RKO (cell line): ENCODE measurements at regions not wholly inside any gene's neighbourhood (a gene's known extent, or its start where the extent isn't known, plus 50 kb on each side); places are given as distances from the start of the nearest gene placed in this dataset.
"Not testable (repeated sequence)": the region's sequence is repeated elsewhere in the genome, so short reads cannot be mapped to it uniquely, and the experiment has no call there.

ENCODE experiments used
- DNase-seq: peaks from one replicate; pipeline ENCODE4 v3.0.0-alpha.2; 2016; ENCODE audit warnings: low spot score

DNA sequence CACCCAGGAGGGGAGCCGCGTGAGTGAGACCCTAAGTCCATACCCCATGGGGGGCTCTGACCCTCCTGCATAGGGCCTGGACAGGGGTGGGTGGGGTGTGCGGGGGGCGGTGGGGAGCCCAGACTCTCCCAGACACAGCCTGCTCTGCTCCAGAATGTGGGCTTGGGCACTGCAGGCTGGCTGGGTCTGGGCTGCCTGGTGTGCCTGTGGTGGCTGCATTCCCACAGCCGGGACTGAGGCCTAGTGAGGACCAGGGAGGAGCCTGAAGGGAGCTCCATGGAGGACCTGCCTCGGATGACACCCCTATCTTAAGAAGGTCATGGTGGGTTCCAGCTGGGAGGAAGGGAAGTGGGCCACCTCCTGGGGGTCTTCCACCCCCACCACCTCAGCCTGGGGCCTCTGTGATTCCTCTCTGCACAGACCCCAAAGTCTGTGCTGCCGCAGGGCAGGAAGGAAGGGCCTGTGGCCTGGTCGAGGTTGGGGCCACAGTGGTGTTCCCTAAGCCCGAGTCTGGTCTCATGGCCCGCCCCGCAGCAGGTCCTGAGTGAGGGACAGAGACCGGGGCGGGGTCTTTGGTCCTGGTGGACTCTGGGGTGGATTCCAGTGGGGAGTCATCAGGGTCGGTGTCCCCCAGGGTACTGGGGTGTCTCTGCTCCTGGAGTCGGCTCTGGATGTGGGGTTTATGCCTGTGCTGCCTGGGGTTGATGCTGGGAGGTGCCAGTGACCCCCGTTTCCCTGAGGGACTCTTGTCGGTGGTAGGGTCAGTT is 392.3 kb downstream of the TMEM121 start:
- no peak for DNase-seq

DNA sequence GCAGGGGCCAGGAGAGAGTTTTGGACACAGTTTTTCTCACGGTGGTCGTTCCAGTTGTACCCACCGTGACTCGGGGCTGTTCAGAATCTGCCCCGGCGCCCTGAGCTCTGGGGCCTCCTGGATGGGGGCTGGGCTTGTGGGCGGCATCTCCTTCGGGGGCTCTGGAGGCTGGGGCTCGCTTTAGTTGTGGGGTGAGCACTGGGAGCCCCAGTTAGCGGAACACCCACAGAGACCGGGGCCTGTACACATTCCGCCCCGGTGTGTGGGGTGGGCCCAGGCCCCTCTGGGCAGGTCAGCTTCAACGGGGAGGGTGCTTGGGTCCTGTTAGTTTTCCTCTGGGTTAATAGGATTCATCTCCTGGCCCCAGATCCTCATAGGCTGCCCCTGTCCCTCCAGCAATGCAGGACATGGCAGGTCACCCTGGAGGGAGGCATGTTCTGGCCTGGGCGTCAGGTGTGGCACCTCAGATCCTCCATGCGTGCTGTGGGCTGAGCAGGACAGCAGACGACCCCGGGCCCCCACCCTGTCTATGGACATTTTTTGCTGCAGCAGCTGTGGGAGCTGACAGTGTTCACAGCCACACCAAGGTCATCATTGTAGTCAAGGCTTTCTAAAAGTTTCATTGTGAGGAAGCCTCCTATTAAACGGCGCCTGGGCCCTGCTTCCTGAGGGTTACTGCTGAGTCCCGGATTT is 393.2 kb downstream of the TMEM121 start:
- DNase-seq: no peak

DNA sequence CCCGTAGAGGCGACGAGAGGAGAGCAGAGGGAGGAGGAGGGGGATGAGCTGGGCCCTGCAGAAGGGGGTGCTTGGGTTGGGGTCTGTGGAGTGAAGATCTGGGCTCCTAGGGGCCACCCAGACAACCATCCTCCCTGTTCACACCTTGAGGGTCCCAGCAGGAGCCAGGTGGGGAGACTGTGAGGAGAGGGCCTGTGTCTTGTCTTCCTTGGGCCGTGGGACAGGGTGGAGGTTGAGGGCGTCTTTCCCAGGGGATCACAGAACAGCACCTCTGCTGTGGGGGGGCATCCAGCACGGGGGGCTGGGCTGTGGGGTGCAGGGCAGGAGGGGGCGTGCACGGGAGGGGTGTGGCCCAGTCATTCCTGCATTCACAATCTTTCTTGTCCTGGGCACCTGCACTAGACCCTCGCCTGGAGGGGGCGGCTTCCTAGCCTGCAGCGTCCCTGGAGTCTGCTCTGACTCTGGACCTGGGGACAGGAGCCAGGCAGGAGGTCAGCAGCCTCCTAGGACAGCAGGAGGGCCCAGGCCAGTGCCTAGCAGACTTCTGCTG is 393.8 kb downstream of the TMEM121 start:
- not testable (repeated sequence) for DNase-seq

DNA sequence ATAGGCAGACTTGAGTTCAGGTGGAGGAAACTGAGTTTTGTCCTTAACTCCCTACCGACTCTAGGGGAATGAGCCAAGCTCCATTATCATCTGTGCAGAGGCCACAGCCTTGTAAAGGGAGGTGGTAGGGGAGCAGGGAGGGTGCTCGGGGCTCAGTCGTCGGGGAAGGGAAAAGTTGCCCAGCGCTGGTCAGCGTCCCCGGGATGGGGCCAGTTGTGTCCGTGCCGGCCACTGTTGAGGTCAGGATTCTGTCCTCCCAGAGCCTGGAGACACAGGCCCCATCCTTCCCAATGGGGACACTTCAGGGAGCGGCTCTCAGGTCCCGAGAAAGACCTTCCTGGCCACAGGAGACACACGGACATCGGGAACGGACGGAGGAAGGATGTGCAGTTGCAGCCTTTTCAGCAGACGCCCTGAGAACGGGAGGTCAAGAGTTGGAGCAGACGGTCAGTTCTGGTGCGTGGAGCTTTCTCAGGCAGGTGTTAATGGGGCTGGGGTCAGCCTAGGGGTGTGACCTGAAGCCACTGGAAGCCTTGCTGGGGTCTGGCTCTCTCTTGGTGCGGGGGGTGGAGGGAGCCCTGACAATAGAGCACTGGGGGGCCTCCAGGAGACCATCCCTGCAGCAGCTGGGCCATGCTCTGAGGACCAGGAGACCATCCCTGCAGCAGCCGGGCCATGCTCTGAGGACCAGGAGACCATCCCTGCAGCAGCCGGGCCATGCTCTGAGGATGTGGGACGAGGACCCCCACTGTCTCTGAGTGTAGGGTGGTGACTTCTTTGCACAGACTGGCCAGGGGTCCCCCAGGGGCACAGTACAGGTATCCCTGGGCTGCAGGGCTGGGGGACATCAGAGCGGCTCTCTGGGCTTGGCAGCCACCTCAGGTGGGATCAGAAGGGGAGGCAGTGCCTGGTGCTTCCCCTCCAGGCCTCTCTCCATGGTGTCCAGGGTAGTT is 394.7 kb downstream of the TMEM121 start:
- not testable (repeated sequence) for DNase-seq

DNA sequence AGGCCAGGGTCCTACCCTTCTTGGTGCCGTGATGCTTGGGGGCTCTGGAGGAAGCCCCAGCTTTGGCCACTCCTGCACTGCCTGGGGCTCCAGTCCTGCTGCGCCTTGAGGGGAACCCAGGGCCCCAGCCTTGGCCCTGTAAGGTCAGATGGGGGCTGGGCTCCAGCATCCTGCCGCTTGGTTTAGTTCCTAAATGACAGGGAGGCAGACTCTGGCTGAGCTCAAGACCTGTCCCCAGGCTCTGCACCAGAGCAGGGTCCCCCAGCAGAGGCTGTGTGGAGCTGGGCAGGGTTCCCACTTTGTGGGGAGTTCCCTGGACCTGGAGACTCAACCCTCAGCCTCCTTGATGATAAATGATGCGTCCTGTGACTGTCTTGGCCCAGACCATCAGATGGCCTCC is 395.4 kb downstream of the TMEM121 start:
- DNase-seq: not testable (repeated sequence)

DNA sequence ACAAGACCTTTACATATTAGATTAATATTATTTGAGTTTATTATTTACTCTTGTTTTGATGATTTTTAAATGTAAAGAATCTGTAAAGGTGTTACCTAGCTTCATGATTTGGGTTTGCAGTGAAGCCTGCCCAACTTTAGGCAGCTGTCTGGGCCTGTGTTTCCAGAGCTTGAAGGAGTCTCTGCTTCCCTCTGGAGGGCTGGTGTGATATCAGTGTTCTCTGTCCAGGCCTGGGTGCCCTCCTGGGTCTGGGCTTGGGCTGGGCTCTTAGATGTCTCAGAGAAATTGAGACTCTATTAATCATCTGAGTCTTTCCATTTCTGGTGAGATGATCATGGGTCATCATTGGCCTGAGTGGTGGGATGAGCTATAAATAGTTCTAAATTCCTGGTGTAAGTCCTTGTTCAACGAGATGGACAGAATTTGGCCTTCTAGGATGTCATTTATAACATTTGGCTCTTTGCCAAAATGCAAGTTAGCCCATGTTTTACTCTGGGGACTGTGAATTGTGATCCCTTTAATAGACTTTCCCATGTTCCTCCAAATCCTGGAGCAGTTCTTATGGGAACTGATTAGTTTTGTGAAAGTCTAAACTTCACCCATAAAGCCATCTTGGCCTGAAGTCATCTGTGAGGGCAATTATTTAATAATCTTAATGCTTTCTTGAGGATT is 397.3 kb downstream of the TMEM121 start:
- DNase-seq: not testable (repeated sequence)

GRCh38 chr14:105924951-105925591 is 398.7 kb downstream of the TMEM121 start:
- DNase-seq: no peak

DNA sequence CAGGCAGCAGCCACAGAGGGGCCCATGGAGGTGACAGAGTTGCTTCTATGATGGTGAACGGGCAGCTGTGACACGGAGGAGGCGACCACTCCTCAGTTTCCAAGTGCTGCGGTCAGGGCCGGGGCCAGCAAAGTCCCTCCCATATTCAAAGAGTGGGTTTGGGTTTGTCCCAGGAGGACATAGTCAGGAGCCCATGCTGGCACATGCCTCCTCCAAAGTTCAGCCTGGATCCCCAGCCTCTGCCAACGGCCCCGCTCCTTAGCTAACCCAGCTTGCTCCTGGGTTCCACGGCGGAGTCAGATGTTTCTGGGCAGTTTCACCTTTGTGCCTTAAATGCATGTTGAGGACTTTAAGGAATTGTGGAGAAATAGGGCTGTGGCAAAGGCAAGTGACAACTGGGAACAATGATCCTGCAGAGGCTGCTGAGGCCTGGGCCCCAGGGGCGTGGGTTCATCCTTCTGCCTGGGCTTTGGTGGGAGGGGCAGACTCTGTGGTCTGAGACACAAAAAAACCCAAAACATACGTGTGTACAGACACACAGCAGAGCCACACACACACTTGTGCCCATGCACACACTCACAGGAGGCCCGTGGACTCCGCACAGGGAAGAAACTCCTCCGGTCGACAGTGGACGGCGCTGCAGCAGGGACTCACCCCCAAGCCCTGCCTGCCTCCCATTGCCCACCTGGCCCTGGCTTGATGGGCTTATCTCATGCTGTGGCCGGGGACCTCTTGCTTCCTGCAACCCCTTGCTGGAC is 399.4 kb downstream of the TMEM121 start:
- no peak for DNase-seq

GRCh38 chr14:105926373-105927095 is 400.2 kb downstream of the TMEM121 start:
- no peak for DNase-seq

DNA sequence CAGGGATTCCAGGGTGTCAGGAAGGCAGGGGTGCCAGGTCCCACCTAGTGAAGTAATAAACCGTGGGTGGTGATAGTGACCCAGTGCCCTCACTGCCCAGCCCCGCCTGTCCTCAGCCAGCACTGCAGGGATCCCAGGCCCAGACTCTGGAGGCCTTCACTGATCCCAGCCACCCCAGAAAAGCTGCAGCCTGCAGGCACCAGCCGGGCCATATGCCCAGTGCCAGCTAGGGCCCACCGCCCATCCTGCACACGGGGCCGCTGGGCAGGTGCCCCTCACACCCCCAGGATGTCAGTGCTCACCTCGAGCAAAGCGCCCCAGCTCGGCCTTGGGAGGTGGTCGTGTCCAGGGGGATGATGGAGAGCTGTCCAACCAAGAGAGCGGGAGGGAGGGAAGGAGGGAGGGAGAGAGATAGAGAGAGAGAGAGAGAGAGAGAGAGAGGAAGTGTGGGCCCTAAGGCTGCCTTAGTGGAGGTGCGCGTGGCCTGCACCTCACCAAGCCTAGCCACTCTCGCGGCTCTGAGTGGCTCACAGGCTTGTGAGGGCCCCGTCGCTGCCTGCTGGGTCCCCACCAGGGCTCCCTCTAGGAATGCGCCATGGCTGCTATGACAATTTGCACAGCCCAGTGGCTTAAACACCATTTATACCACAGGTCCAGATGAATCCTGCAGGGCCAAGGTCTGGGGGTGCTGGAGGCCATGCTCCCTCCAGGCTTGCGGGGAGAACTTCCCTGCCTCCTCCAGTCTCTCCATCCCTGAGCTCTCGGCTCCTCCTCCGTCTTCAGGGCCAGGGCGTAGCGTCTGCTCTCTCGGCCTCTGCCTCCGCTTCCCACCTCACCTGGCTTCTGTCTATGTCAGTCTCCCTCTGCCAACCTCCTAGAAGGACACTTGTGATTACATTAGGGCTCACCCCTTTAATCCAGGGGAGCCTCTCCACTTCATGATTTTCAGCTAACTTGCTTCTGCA is 401.0 kb downstream of the TMEM121 start:
- no peak for DNase-seq

DNA sequence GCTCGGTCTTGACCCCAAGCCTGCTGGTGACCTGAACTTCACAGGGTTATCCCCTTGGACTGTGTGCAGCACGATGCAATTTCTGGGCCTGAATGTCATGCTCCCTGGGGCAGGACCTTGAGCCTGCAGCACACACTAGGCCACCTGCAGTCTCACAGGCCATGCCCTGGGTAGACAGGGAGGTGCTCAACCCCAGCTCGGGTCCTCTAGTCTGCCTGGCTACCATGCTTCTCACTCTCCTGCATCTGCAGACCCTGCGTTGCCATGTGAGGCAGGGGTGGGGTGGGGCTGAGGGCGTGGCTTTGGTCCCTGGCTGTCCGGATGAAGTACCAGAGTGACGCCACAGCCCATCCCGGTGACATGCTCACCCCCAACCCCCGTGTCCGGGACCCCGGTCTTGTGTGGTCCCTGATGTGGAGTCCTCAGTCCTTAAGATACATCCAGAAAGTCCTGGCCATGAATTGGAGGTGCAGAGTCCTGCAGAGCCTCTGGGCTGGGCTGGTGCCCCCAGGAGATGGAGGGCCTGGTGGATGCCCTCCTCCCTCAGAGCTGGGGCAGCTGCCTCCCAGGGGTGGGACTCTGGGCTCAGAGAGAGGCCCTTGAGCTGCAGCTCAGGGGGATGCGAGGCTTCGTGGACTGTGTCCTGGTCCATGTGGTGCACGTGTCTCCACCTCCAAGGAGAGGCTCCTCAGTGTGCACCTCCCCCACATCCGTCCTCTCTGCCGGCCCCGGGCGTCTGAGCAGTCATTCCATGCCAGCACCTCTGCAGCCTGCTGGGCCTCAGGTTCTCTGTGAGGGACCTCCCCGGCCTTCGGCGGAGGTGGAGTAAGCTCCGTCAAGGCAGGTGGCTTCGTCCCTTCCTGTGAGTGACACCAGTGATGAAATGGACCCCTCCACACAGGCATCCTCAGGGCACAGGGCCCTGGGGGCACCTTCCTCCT is 402.1 kb downstream of the TMEM121 start:
- not testable (repeated sequence) for DNase-seq

- no peak for DNase-seq
Observed at GRCh38 chr14:105929327-105930081, 403.1 kb downstream of the TMEM121 start.

DNA sequence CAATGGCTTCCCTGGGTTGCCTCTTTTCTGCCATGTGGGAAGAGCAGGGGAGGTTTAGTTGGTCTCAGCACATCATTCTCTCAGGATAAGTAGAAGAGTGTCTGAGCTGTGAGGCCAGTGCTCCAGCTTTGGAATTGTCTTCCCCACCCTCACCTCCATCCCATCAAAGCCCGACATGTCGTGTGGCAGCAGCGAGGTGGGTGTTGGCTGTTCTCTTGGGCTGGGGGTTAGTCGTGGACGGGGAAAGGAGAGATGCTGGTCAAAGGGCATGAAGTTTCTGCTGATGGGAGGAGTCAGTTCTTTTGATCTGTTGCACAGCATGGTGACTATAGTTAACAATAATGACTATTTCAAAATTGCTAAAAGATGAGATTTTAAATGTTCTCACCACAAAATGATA is 404.2 kb downstream of the TMEM121 start:
- no peak for DNase-seq

DNA sequence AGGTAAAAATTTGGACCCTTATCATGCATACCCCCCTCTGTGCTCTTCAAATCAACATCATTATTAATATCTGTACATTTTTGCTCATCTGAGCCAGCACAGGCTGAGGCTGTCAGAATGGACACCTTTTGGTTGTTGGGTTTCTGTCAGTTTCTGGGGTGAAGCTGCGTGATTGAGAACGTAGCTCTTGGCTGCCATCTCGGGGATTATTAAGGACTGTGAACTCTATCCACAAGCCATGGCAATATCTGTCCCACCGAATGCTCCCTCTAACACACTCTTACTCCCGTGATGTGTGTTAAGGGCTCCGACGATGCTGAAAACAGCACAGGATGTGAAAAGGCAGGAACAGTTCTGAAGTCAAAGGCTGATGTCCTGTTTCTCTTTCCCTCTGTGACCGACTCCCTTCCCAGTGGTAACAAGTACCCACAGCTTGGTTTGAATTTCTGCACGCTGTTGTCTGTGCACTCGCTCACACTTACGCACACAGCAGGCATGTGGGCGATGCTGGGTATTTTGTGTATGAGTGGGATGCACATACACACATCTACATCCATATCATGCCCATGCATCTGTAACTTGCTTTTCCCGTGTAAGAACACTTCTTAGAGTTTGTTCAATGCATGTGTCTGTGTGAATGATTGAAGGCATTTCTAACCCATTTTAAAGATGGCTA is 405.6 kb downstream of the TMEM121 start:
- DNase-seq: peak; percentile 33

DNA sequence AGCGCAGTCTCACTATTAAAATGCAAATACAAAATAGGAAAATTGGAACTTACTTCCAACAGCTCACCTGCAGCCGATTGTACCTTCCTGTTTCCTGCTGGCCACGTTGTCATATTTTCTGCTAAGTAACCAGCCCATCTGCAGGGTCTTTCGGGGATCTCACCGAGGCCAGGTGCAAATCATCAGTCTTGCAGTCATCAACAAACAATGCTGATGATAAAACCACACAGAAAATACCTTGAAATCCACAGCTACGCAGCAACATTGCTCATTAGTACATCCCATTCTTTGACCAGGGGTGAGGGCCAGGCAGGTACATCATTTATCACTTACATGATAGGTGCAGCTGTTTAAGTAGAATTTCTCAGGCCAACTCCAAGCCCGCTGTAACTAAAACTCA is 406.9 kb downstream of the TMEM121 start:
- DNase-seq: no peak

GRCh38 chr14:105935384-105935783 is 409.0 kb downstream of the TMEM121 start:
- DNase-seq: no peak
